GM19238 (cell line): ENCODE measurements at regions not wholly inside any gene's neighbourhood (a gene's known extent, or its start where the extent isn't known, plus 50 kb on each side); places are given as distances from the start of the nearest gene placed in this dataset.

ENCODE experiments used
- DNase-seq: peaks from one replicate; pipeline ENCODE4 v3.0.0; 2011; ENCODE audit warnings: low spot score; ENCODE audit not compliant: insufficient read length

GRCh38 chr6:134467620-134468019 lies 149.7 kb upstream of the SGK1 start:
- DNase-seq = no peak

GRCh38 chr6:134466771-134467525 lies 149.0 kb upstream of the SGK1 start:
- no peak for DNase-seq

GRCh38 chr6:134464690-134465411 lies 146.9 kb upstream of the SGK1 start:
- DNase-seq = no peak

GRCh38 chr6:134458857-134459657 lies 141.1 kb upstream of the SGK1 start:
- DNase-seq = no peak

- no peak for DNase-seq
Observed at GRCh38 chr6:134457941-134458340, 140.0 kb upstream of the SGK1 start.

GRCh38 chr6:134456226-134456625 lies 138.3 kb upstream of the SGK1 start:
- no peak for DNase-seq

- no peak for DNase-seq
Observed at GRCh38 chr6:134455319-134455718, 137.4 kb upstream of the SGK1 start.

GRCh38 chr6:134454794-134455193 lies 136.9 kb upstream of the SGK1 start:
- no peak for DNase-seq

GRCh38 chr6:134453792-134454510 lies 136.0 kb upstream of the SGK1 start:
- no peak for DNase-seq

- no peak for DNase-seq
Observed at GRCh38 chr6:134452906-134453305, 135.0 kb upstream of the SGK1 start.

GRCh38 chr6:134451529-134451928 lies 133.6 kb upstream of the SGK1 start:
- DNase-seq = no peak

- no peak for DNase-seq
Observed at GRCh38 chr6:134449781-134450180, 131.9 kb upstream of the SGK1 start.

- DNase-seq = no peak
Observed at GRCh38 chr6:134449004-134449403, 131.1 kb upstream of the SGK1 start.

GRCh38 chr6:134447883-134448387 lies 130.0 kb upstream of the SGK1 start:
- DNase-seq = no peak

- DNase-seq = no peak
Observed at GRCh38 chr6:134447423-134447822, 129.5 kb upstream of the SGK1 start.

- no peak for DNase-seq
Observed at GRCh38 chr6:134446896-134447295, 129.0 kb upstream of the SGK1 start.

GRCh38 chr6:134446218-134446848 lies 128.4 kb upstream of the SGK1 start:
- DNase-seq = no peak

- DNase-seq = no peak
Observed at GRCh38 chr6:134443009-134443408, 125.1 kb upstream of the SGK1 start.

GRCh38 chr6:134442073-134442472 lies 124.2 kb upstream of the SGK1 start:
- no peak for DNase-seq

GRCh38 chr6:134438837-134439236 lies 120.9 kb upstream of the SGK1 start:
- no peak for DNase-seq

- no peak for DNase-seq
Observed at GRCh38 chr6:134437376-134437775, 119.5 kb upstream of the SGK1 start.
